NCI-H2107 treated with DMSO at 0.1 percent for 48 hours (cell line): ENCODE measurements at regions not wholly inside any gene's neighbourhood (a gene's known extent, or its start where the extent isn't known, plus 50 kb on each side); places are given as distances from the start of the nearest gene placed in this dataset.
"Not testable (repeated sequence)": the region's sequence is repeated elsewhere in the genome, so short reads cannot be mapped to it uniquely, and the experiment has no call there.

Experiments used
- DNase-seq: peaks from one replicate; lab custom pipeline; 2025; ENCODE audit not compliant: unreplicated experiment; lab: John Stamatoyannopoulos, UW

GRCh38 chr9:17083258-17083657, 51.6 kb upstream of the CNTLN start:
- DNase-seq = no peak

- no peak for DNase-seq
Observed at GRCh38 chr9:17082343-17083064, 52.3 kb upstream of the CNTLN start.

- DNase-seq = no peak
Observed at GRCh38 chr9:17081814-17082213, 53.0 kb upstream of the CNTLN start.

GRCh38 chr9:17081351-17081750, 53.5 kb upstream of the CNTLN start:
- DNase-seq = no peak

- DNase-seq = no peak
Observed at GRCh38 chr9:17075758-17076485, 58.9 kb upstream of the CNTLN start.

- DNase-seq = no peak
Observed at GRCh38 chr9:17075146-17075757, 59.6 kb upstream of the CNTLN start.

- not testable (repeated sequence) for DNase-seq
Observed at GRCh38 chr9:17072563-17072962, 62.3 kb upstream of the CNTLN start.

GRCh38 chr9:17068671-17069070, 66.2 kb upstream of the CNTLN start:
- DNase-seq = no peak

GRCh38 chr9:17065062-17065461, 69.8 kb upstream of the CNTLN start:
- DNase-seq = no peak

- DNase-seq = no peak
Observed at GRCh38 chr9:17064558-17064957, 70.3 kb upstream of the CNTLN start.

- DNase-seq = peak; percentile 20
Observed at GRCh38 chr9:17063535-17064135, 71.2 kb upstream of the CNTLN start.

GRCh38 chr9:17062497-17062896, 72.3 kb upstream of the CNTLN start:
- no peak for DNase-seq

GRCh38 chr9:17060450-17060849, 74.4 kb upstream of the CNTLN start:
- no peak for DNase-seq

- DNase-seq = no peak
Observed at GRCh38 chr9:17059465-17059864, 75.4 kb upstream of the CNTLN start.

GRCh38 chr9:17057729-17058128, 77.1 kb upstream of the CNTLN start:
- DNase-seq = peak; percentile 88

GRCh38 chr9:17052626-17053025, 82.2 kb upstream of the CNTLN start:
- no peak for DNase-seq

- no peak for DNase-seq
Observed at GRCh38 chr9:17045381-17045940, 89.4 kb upstream of the CNTLN start.

GRCh38 chr9:17031546-17031945, 103.3 kb upstream of the CNTLN start:
- DNase-seq = no peak

- no peak for DNase-seq
Observed at GRCh38 chr9:17025281-17025680, 109.6 kb upstream of the CNTLN start.

GRCh38 chr9:17024129-17024528, 110.7 kb upstream of the CNTLN start:
- DNase-seq = no peak

- no peak for DNase-seq
Observed at GRCh38 chr9:17021387-17021970, 113.4 kb upstream of the CNTLN start.
